Thoracic aorta (tissue), 2 donors: ENCODE measurements at regions not wholly inside any gene's neighbourhood (a gene's known extent, or its start where the extent isn't known, plus 50 kb on each side); places are given as distances from the start of the nearest gene placed in this dataset.
A peak's percentile ranks its signal among the peaks of the same experiment; 100 is the strongest.

ENCODE experiments used
- ATAC-seq: fragments of 150-250 bp; one replicate; pipeline ENCODE4 v1.8.0; 2017; ENCODE audit warnings: low read depth; ENCODE audit not compliant: insufficient number of reproducible peaks, low FRiP score
- DNase-seq: peaks from one replicate; pipeline ENCODE4 v3.0.0-alpha.2; 2020; ENCODE audit warnings: low spot score
- H3K27ac ChIP-seq, 2 donors: fragments of 200-600 bp; sonication (generic); 1 replicate in 1 of 2; 2 replicates in 1 of 2; pipeline ENCODE4 v1.5.1; 2016; ENCODE audit warnings: mild to moderate bottlenecking in 2 of 2, moderate library complexity in 2 of 2
- H3K27me3 ChIP-seq: fragments of 200-600 bp; sonication (generic); replicated peaks from 2 replicates; pipeline ENCODE4 v1.6.0; 2016; ENCODE audit warnings: mild to moderate bottlenecking; ENCODE audit not compliant: insufficient read depth
- H3K36me3 ChIP-seq: fragments of 200-600 bp; sonication (generic); one replicate; pipeline ENCODE4 v1.5.1; 2016
- H3K4me1 ChIP-seq, 2 donors: fragments of 200-600 bp; sonication (generic); 1 replicate in 1 of 2; 2 replicates in 1 of 2; pipeline versions ENCODE4 v1.5.1 to v1.6.0; 2016; ENCODE audit warnings: low read depth in 2 of 2, mild to moderate bottlenecking in 1 of 2; ENCODE audit not compliant: control insufficient read depth in 1 of 2
- H3K4me3 ChIP-seq: fragments of 200-600 bp; sonication (generic); 2 replicates; pipeline ENCODE4 v1.5.1; 2016; ENCODE audit warnings: mild to moderate bottlenecking
- H3K9me3 ChIP-seq: fragments of 200-600 bp; sonication (generic); 2 replicates; pipeline ENCODE4 v1.5.1; 2016
- CTCF ChIP-seq: fragments of 200-600 bp; sonication (generic); IDR thresholded peaks from one replicate; pipeline ENCODE4 v1.5.1; 2019; ENCODE audit warnings: antibody characterized with exemption

- TF ChIP-seq CTCF: no peak
- DNase-seq (no peak), ATAC-seq (no peak)
- H3K27me3 ChIP-seq: no peaks in the 10 kb centered on the region
- H3K27ac ChIP-seq: no peak overlapping the region
- H3K4me3 ChIP-seq: no peak overlapping the region
- H3K36me3 ChIP-seq: no peaks in the 10 kb centered on the region
- peaks cover 0 to 8% of the 10 kb centered on the region in 2 donors for H3K4me1 ChIP-seq
- no peaks in the 10 kb centered on the region for H3K9me3 ChIP-seq
Observed at GRCh38 chr11:122509899-122510298, 145.6 kb upstream of the UBASH3B start.

GRCh38 chr11:122509091-122509490, 146.4 kb upstream of the UBASH3B start:
- Histone ChIP-seq H3K36me3 (no peaks in the 10 kb centered on the region), H3K4me3 (no peak overlapping the region), H3K9me3 (no peaks in the 10 kb centered on the region), H3K27ac (no peak overlapping the region), H3K4me1 (peaks cover 0 to 9% of the 10 kb centered on the region in 2 donors), H3K27me3 (no peaks in the 10 kb centered on the region)
- DNase-seq (no peak), ATAC-seq (no peak)
- TF ChIP-seq CTCF: no peak

- Histone ChIP-seq H3K27ac (peak overlapping the region in 1 of 2 donors; percentile 51), H3K27me3 (no peaks in the 10 kb centered on the region), H3K4me1 (peaks cover 0 to 9% of the 10 kb centered on the region in 2 donors), H3K4me3 (no peak overlapping the region), H3K36me3 (no peaks in the 10 kb centered on the region), H3K9me3 (no peaks in the 10 kb centered on the region)
- DNase-seq (peak; percentile 65), ATAC-seq (peak; percentile 91)
- peak; percentile 87 for TF ChIP-seq CTCF
Observed at GRCh38 chr11:122505304-122506006, 150.1 kb upstream of the UBASH3B start.

GRCh38 chr11:122494221-122494620, 161.3 kb upstream of the UBASH3B start:
- ATAC-seq: peak; percentile 86
- Histone ChIP-seq H3K27me3 (no peaks in the 10 kb centered on the region), H3K9me3 (no peaks in the 10 kb centered on the region), H3K36me3 (no peaks in the 10 kb centered on the region), H3K27ac (peak overlapping the region; percentile 73 to 85), H3K4me1 (peaks cover 11 to 42% of the 10 kb centered on the region in 2 donors), H3K4me3 (no peak overlapping the region)
- no peak for DNase-seq
- TF ChIP-seq CTCF: no peak

- no peak for ATAC-seq
- Histone ChIP-seq H3K4me3 (peak overlapping the region; percentile 7), H3K9me3 (no peaks in the 10 kb centered on the region), H3K4me1 (peaks cover 11 to 67% of the 10 kb centered on the region in 2 donors), H3K27me3 (no peaks in the 10 kb centered on the region), H3K27ac (peak overlapping the region; percentile 32 to 46), H3K36me3 (no peaks in the 10 kb centered on the region)
- no peak for TF ChIP-seq CTCF
- no peak for DNase-seq
Observed at GRCh38 chr11:122491509-122491908, 164.0 kb upstream of the UBASH3B start.
